ENCODE measurements at regions not wholly inside any gene's neighbourhood (a gene's known extent, or its start where the extent isn't known, plus 50 kb on each side); places are given as distances from the start of the nearest gene placed in this dataset.

DNA sequence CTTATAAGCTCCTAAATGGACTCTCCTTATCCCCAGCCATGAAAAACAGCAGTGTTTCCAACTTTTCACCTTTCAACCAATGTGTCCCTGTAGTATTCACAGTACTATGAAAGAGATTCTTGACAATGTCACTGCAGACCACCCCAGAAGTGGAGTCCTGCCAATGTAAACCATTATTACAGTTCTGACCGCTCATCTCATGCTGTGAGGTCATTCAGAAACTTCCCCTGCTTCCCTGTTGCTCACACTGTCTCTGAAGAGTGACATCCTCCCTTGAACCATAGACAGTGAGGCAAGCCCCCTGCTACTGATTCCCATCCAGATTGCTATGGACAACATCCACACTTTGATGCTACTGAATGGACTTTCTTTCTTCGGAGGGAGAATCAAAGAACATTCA, 1523.7 kb upstream of the ACVR2A start:
- no peak for DNase-seq

GRCh38 chr2:146317959-146318358, 1526.9 kb upstream of the ACVR2A start:
- DNase-seq, result no peak

- DNase-seq, result no peak
Observed at GRCh38 chr2:146312899-146313298, 1531.9 kb upstream of the ACVR2A start.

DNA sequence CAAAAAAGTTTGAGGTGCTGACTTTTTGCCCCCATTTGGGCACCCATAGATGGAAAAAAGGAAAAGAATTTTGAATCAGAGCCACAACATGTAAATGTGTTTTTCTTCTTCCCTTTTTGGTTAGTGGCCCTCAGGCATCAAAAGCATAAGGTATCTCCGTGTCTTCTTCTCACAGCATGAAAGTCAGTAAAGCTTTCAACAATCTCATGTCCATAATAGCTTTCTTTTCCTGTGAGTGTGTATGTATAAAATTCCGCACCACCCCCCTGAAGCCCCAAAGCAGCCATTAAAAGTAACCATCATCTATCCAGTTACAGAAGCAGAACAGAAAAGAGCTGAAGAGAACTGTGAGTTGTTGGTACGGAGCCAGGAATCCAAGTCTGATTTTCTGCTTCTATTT, 1539.7 kb upstream of the ACVR2A start:
- no peak for DNase-seq

DNA sequence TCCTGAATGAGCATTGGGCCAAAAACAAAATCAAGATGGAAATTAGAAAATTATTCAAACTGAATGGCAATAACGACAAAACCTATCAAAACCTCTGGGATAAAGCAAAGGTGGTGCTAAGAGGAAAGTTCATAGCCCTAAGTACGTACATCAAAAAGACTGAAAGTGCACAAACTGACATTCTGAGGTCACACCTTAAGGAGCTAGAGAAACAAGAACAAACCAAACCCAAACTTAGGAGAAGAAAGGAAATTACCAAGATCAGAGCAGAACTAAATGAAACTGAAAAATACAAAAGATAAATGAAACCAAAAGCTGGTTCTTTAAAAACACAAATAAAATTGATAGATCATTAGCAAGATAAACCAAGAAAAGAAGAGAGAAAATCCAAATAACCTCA, 1543.5 kb upstream of the ACVR2A start:
- no peak for DNase-seq

GRCh38 chr2:146295080-146295670, 1549.7 kb upstream of the ACVR2A start:
- DNase-seq, result no peak

- no peak for DNase-seq
Observed at GRCh38 chr2:146287281-146287680, 1557.5 kb upstream of the ACVR2A start.

- no peak for DNase-seq
Observed at GRCh38 chr2:146278881-146279280, 1565.9 kb upstream of the ACVR2A start.

- DNase-seq, result no peak
Observed at GRCh38 chr2:146271131-146271831, 1573.5 kb upstream of the ACVR2A start.

DNA sequence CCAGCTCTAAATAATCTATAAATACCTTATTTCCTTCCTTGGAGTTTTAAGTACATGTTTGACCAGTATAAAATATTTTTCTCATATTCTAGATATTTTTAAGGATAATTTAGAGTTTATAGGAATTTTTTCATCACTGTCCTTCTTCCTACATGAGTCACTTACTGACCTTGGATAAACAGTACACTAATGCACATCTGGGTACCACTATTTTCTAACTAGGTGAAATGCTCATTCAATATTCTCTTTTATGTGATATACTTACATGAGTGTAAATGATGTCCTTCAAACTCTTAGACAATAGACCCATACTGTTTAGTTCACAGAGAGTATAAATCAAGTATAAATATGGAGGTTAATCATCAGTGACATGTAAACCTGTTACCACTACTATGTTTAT, 1574.2 kb upstream of the ACVR2A start:
- DNase-seq, result no peak

DNA sequence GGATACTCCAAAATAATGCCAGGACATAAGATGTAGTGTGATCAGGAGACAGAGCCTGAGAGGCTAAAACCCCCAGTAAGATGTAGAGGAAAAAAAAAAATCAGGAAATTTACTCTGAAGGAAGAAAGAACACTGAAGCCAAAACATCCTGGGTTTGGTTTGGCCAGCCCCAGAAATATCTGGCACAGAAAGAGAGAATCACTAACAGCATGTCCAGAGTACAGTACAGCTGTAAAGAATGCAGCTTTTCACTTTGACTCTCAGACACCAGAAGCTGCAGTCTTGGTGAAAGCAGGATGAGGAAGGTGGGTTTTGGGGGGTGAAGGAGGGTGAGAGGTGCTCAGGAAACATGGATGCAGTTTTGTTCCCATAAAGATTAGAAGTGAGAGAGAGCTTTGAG, 1577.7 kb upstream of the ACVR2A start:
- no peak for DNase-seq

GRCh38 chr2:146265656-146266055, 1579.2 kb upstream of the ACVR2A start:
- DNase-seq, result no peak

- no peak for DNase-seq
Observed at GRCh38 chr2:146262606-146263005, 1582.2 kb upstream of the ACVR2A start.

DNA sequence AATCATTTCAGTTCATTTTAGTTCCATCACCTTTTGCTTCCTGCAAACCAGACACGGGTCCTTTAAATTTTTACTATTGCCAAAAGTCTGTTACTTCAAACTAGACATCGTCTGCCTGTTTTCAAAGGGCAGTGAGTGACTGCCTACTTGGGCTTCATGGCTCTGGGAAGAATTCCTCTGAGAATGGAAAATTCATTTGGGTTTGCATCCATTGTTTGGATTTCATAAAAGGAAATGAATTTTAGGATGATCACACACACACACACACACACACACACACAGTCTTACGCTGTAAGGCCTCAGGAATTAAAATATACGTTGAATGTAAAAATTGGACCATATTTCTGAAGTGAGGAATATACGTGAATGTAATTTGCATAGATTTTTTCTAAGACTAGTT, 1584.3 kb upstream of the ACVR2A start:
- DNase-seq, result no peak

GRCh38 chr2:146259816-146260215, 1585.0 kb upstream of the ACVR2A start:
- DNase-seq, result no peak

DNA sequence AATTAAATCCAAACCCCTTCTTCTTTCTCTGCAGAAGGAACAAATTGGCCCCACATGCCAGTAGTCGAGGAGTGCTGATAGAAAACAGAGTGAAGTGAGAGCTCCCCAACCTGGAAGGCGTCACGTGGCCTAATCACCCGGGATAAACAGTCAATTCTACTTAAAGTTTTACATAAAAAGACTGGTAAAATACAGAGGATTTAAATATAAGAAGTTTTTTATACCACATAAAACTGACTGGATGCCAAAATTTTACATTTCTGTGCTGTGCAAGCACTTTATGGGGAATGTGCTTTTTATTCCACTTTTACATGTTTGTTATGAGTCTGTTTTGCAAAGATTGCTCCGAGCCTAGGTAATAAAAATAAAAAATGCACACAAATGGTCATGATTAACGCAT, 1586.8 kb upstream of the ACVR2A start:
- DNase-seq, result no peak

DNA sequence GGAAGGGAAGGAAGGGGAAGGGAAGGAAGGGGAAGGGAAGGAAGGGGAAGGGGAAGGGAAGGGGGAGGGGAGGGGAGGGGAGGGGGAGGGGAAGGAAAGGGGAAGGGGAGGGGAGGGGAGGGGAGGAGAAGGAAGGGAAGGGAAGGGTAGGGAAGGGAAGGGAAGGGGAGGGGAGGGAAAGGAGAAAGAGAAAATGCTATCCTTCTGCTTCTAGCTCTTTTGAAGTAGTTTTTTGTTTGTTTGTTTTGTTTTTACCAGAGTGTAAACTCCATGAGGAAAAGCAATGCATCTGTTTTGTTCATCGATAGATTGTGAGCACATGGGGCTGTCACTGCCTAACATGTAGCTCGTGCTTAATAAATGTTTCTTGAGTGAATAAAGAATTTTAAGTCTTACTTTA, 1592.7 kb upstream of the ACVR2A start:
- DNase-seq, result no peak

DNA sequence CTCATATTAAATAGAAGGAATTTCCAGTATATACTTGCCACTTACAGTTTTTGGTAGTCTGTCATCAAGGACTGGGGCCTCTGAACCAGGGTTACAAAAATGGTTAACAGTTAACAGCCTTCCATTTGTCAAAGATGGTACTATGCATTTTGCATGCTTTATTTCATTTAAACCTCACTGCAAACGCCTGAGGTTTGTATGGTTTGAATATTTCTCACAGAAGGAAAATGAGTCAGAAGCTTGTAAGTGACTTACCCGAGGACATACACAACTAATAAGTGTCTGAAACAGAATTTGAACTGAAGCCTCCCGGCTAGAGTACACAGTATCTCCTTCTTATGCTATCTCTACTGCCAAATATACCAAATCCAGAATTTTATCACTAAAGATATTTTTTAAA, 1593.5 kb upstream of the ACVR2A start:
- no peak for DNase-seq

DNA sequence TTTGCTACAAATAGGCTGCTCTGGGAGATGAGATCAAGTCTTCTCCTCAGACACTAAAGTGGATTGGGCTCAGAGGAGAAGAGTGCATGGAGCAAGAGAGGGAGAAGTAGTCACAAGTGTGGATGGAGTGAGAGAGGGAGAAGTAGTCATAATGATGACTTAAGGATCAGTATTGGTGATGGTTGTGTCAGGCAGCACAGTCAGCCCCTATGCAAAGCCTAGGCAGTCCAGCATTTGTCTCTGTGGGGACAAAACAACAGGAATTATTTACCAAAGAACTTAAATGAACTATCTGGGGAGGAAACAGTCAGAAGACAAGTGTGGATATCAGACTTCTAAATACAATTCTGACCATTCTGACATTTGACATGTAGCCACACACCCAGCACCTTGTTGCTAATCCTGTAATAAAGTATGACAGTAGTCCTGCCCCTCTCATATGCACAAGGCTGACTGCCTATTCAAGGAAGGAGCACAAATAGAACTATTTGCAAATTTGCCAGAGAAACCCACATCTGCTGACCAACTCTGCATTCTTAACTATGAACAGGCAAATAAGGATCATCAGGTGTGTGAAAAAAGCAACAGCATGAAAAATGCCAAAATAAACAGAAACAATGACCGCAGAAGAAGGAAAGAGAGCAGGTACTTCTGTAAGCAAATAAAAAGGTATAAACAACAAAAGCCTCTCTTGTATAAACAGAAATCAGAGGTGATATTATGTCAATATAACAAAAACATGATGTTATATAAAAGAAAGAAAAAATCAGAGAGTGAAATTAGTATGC, 1597.9 kb upstream of the ACVR2A start:
- peak; percentile 23 for DNase-seq

DNA sequence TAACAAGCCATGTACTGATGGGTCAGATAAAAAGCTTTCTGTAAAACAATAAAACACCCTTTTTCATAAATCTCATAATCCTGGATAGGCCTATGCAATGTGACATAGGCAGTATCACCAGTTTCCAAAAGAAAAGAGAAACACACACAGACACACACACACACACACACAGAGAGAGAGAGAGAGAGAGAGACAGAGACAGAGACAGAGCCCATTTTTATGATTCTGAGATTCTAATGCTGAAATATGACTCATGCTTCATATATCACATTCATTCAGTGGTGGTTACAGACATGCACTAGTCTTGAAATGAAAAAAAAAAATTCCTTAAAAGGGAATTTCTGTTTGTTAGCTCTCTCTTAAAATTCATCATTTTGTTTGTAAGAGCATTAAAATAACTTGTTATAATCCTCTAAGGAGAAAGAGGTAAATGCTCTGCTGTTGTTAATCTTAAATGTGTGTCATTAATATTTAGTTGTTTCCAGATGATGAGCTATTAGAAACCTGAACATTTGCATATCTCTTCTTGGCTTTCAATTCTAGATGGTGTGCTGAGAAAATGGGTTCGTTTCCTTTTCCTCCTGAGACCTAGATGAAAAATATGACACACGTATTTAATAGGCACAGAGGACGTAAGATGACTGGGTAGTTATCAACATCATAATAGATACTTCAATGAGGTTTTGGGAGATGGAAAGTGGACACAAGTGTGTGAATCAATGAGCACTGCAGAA, 1598.7 kb upstream of the ACVR2A start:
- DNase-seq, result no peak

DNA sequence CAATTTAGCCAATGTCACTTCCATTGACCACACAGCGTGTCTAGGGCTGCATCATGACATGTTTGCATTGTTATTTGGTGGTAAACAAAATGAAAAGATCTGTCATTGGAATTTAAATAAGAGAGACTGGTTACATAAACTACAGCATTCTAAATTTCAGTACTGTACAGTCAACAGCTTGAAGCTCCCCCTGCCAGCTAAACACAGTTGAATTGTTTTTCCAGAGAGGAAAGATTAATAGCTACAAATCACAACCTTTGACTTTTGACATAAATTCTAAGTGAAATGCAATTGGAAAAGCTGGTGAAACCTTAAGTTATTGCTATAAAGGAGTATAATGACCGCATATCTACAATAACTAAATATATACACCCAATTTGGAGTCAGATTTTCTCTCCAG, 1600.0 kb upstream of the ACVR2A start:
- DNase-seq, result no peak

DNA sequence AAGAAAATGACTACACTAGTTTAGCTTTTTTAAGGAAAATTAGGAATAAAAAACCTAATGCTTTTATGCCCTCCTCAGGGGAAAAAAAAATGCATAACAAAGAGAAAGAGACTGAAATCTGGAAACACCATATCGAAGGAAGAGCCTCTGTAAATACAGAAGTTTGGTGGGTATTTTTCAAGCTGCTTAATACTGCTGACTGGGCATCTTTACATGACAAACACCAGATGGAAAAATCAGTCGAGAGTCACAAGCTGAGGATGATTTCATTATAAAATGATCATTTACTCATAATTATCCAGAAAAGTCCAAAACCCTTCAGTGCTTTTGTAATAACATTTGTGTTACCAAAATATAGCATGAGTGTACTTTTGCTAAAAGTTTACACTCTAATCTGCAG, 1600.7 kb upstream of the ACVR2A start:
- no peak for DNase-seq

GRCh38 chr2:146241023-146241422, 1603.8 kb upstream of the ACVR2A start:
- no peak for DNase-seq

GRCh38 chr2:146240391-146240790, 1604.4 kb upstream of the ACVR2A start:
- no peak for DNase-seq

All from NCI-H82 (cell line).